ENCODE measurements at regions not wholly inside any gene's neighbourhood (a gene's known extent, or its start where the extent isn't known, plus 50 kb on each side); places are given as distances from the start of the nearest gene placed in this dataset.

- H3K4me3 ChIP-seq (ENCODE audit: low read depth, low read length): no peak overlapping the region
- H3K4me1 ChIP-seq (ENCODE audit: control insufficient read depth, insufficient read depth, low read length, unreplicated experiment): no peaks in the 10 kb centered on the region
- no peaks in the 10 kb centered on the region for H3K36me3 ChIP-seq (ENCODE audit: insufficient read depth, low read length)
- H3K79me2 ChIP-seq (ENCODE audit: control insufficient read depth, insufficient read depth, low read length, unreplicated experiment): no peaks in the 10 kb centered on the region
- H2AFZ ChIP-seq (ENCODE audit: low read length, unreplicated experiment): no peak overlapping the region
- H3K27me3 ChIP-seq (ENCODE audit: insufficient read depth, low read length): no peaks in the 10 kb centered on the region
- H3K27ac ChIP-seq (ENCODE audit: low read depth, low read length): no peak overlapping the region
Measured at GRCh38 chr4:160887668-160888067, 1276.1 kb downstream of the FSTL5 start.

- Histone ChIP-seq H2AFZ (ENCODE audit: low read length, unreplicated experiment) (no peak overlapping the region), H3K27me3 (ENCODE audit: insufficient read depth, low read length) (no peaks in the 10 kb centered on the region), H3K27ac (ENCODE audit: low read depth, low read length) (no peak overlapping the region), H3K36me3 (ENCODE audit: insufficient read depth, low read length) (no peaks in the 10 kb centered on the region), H3K79me2 (ENCODE audit: control insufficient read depth, insufficient read depth, low read length, unreplicated experiment) (no peaks in the 10 kb centered on the region), H3K4me1 (ENCODE audit: control insufficient read depth, insufficient read depth, low read length, unreplicated experiment) (no peaks in the 10 kb centered on the region), H3K4me3 (ENCODE audit: low read depth, low read length) (no peak overlapping the region)
Measured at GRCh38 chr4:160894128-160894527, 1269.7 kb downstream of the FSTL5 start.

GRCh38 chr4:160894809-160895208, 1269.0 kb downstream of the FSTL5 start:
- no peaks in the 10 kb centered on the region for H3K79me2 ChIP-seq (ENCODE audit: control insufficient read depth, insufficient read depth, low read length, unreplicated experiment)
- no peaks in the 10 kb centered on the region for H3K4me1 ChIP-seq (ENCODE audit: control insufficient read depth, insufficient read depth, low read length, unreplicated experiment)
- H3K4me3 ChIP-seq (ENCODE audit: low read depth, low read length): no peak overlapping the region
- no peak overlapping the region for H2AFZ ChIP-seq (ENCODE audit: low read length, unreplicated experiment)
- H3K27ac ChIP-seq (ENCODE audit: low read depth, low read length): no peak overlapping the region
- H3K36me3 ChIP-seq (ENCODE audit: insufficient read depth, low read length): no peaks in the 10 kb centered on the region
- H3K27me3 ChIP-seq (ENCODE audit: insufficient read depth, low read length): no peaks in the 10 kb centered on the region

- H3K79me2 ChIP-seq (ENCODE audit: control insufficient read depth, insufficient read depth, low read length, unreplicated experiment): no peaks in the 10 kb centered on the region
- no peaks in the 10 kb centered on the region for H3K36me3 ChIP-seq (ENCODE audit: insufficient read depth, low read length)
- H3K27ac ChIP-seq (ENCODE audit: low read depth, low read length): no peak overlapping the region
- H3K4me1 ChIP-seq (ENCODE audit: control insufficient read depth, insufficient read depth, low read length, unreplicated experiment): no peaks in the 10 kb centered on the region
- no peak overlapping the region for H3K4me3 ChIP-seq (ENCODE audit: low read depth, low read length)
- H3K27me3 ChIP-seq (ENCODE audit: insufficient read depth, low read length): no peaks in the 10 kb centered on the region
- no peak overlapping the region for H2AFZ ChIP-seq (ENCODE audit: low read length, unreplicated experiment)
Measured at GRCh38 chr4:160927311-160927710, 1236.5 kb downstream of the FSTL5 start.

- Histone ChIP-seq H3K27me3 (ENCODE audit: insufficient read depth, low read length) (no peaks in the 10 kb centered on the region), H3K36me3 (ENCODE audit: insufficient read depth, low read length) (no peaks in the 10 kb centered on the region), H2AFZ (ENCODE audit: low read length, unreplicated experiment) (no peak overlapping the region), H3K4me1 (ENCODE audit: control insufficient read depth, insufficient read depth, low read length, unreplicated experiment) (no peaks in the 10 kb centered on the region), H3K4me3 (ENCODE audit: low read depth, low read length) (no peak overlapping the region), H3K27ac (ENCODE audit: low read depth, low read length) (no peak overlapping the region), H3K79me2 (ENCODE audit: control insufficient read depth, insufficient read depth, low read length, unreplicated experiment) (no peaks in the 10 kb centered on the region)
Measured at GRCh38 chr4:160928482-160928881, 1235.3 kb downstream of the FSTL5 start.

- H2AFZ ChIP-seq (ENCODE audit: low read length, unreplicated experiment): no peak overlapping the region
Measured at GRCh38 chr4:160947653-160948052, 1216.1 kb downstream of the FSTL5 start.

GRCh38 chr4:160956875-160957274, 1206.9 kb downstream of the FSTL5 start:
- Histone ChIP-seq H3K36me3 (ENCODE audit: insufficient read depth, low read length) (no peaks in the 10 kb centered on the region), H3K27me3 (ENCODE audit: insufficient read depth, low read length) (no peaks in the 10 kb centered on the region), H2AFZ (ENCODE audit: low read length, unreplicated experiment) (no peak overlapping the region), H3K79me2 (ENCODE audit: control insufficient read depth, insufficient read depth, low read length, unreplicated experiment) (no peaks in the 10 kb centered on the region), H3K4me3 (ENCODE audit: low read depth, low read length) (no peak overlapping the region), H3K4me1 (ENCODE audit: control insufficient read depth, insufficient read depth, low read length, unreplicated experiment) (no peaks in the 10 kb centered on the region), H3K27ac (ENCODE audit: low read depth, low read length) (no peak overlapping the region)

More at GRCh38 chr4:160947653-160948052, 1216.1 kb downstream of the FSTL5 start:
- Histone ChIP-seq H3K4me3 (ENCODE audit: low read depth, low read length) (no peak overlapping the region), H3K4me1 (ENCODE audit: control insufficient read depth, insufficient read depth, low read length, unreplicated experiment) (no peaks in the 10 kb centered on the region), H3K36me3 (ENCODE audit: insufficient read depth, low read length) (no peaks in the 10 kb centered on the region), H3K27me3 (ENCODE audit: insufficient read depth, low read length) (no peaks in the 10 kb centered on the region), H3K27ac (ENCODE audit: low read depth, low read length) (no peak overlapping the region), H3K79me2 (ENCODE audit: control insufficient read depth, insufficient read depth, low read length, unreplicated experiment) (no peaks in the 10 kb centered on the region)

GRCh38 chr4:160969925-160970324, 1193.9 kb downstream of the FSTL5 start:
- no peaks in the 10 kb centered on the region for H3K4me1 ChIP-seq (ENCODE audit: control insufficient read depth, insufficient read depth, low read length, unreplicated experiment)
- H3K27me3 ChIP-seq (ENCODE audit: insufficient read depth, low read length): no peaks in the 10 kb centered on the region
- H3K27ac ChIP-seq (ENCODE audit: low read depth, low read length): no peak overlapping the region
- H2AFZ ChIP-seq (ENCODE audit: low read length, unreplicated experiment): no peak overlapping the region
- H3K79me2 ChIP-seq (ENCODE audit: control insufficient read depth, insufficient read depth, low read length, unreplicated experiment): no peaks in the 10 kb centered on the region
- no peaks in the 10 kb centered on the region for H3K36me3 ChIP-seq (ENCODE audit: insufficient read depth, low read length)
- no peak overlapping the region for H3K4me3 ChIP-seq (ENCODE audit: low read depth, low read length)

- no peaks in the 10 kb centered on the region for H3K79me2 ChIP-seq (ENCODE audit: control insufficient read depth, insufficient read depth, low read length, unreplicated experiment)
- H3K27ac ChIP-seq (ENCODE audit: low read depth, low read length): no peak overlapping the region
- no peak overlapping the region for H3K4me3 ChIP-seq (ENCODE audit: low read depth, low read length)
- H2AFZ ChIP-seq (ENCODE audit: low read length, unreplicated experiment): no peak overlapping the region
- no peaks in the 10 kb centered on the region for H3K36me3 ChIP-seq (ENCODE audit: insufficient read depth, low read length)
- H3K4me1 ChIP-seq (ENCODE audit: control insufficient read depth, insufficient read depth, low read length, unreplicated experiment): no peaks in the 10 kb centered on the region
- H3K27me3 ChIP-seq (ENCODE audit: insufficient read depth, low read length): no peaks in the 10 kb centered on the region
Measured at GRCh38 chr4:160980091-160980490, 1183.7 kb downstream of the FSTL5 start.

- H3K79me2 ChIP-seq (ENCODE audit: control insufficient read depth, insufficient read depth, low read length, unreplicated experiment): no peaks in the 10 kb centered on the region
- H3K27me3 ChIP-seq (ENCODE audit: insufficient read depth, low read length): no peaks in the 10 kb centered on the region
- no peak overlapping the region for H3K4me3 ChIP-seq (ENCODE audit: low read depth, low read length)
- no peaks in the 10 kb centered on the region for H3K36me3 ChIP-seq (ENCODE audit: insufficient read depth, low read length)
- H3K27ac ChIP-seq (ENCODE audit: low read depth, low read length): no peak overlapping the region
- no peaks in the 10 kb centered on the region for H3K4me1 ChIP-seq (ENCODE audit: control insufficient read depth, insufficient read depth, low read length, unreplicated experiment)
- H2AFZ ChIP-seq (ENCODE audit: low read length, unreplicated experiment): no peak overlapping the region
Measured at GRCh38 chr4:160981083-160981482, 1182.7 kb downstream of the FSTL5 start.

- no peaks in the 10 kb centered on the region for H3K27me3 ChIP-seq (ENCODE audit: insufficient read depth, low read length)
- no peak overlapping the region for H3K27ac ChIP-seq (ENCODE audit: low read depth, low read length)
- H3K4me3 ChIP-seq (ENCODE audit: low read depth, low read length): no peak overlapping the region
- H3K36me3 ChIP-seq (ENCODE audit: insufficient read depth, low read length): no peaks in the 10 kb centered on the region
- no peaks in the 10 kb centered on the region for H3K79me2 ChIP-seq (ENCODE audit: control insufficient read depth, insufficient read depth, low read length, unreplicated experiment)
- no peak overlapping the region for H2AFZ ChIP-seq (ENCODE audit: low read length, unreplicated experiment)
- H3K4me1 ChIP-seq (ENCODE audit: control insufficient read depth, insufficient read depth, low read length, unreplicated experiment): no peaks in the 10 kb centered on the region
Measured at GRCh38 chr4:160983035-160983434, 1180.8 kb downstream of the FSTL5 start.

Measured in ACC112 (cell line).